DMS79 treated with DMSO at 0.1 percent for 48 hours (cell line): ENCODE measurements at regions not wholly inside any gene's neighbourhood (a gene's known extent, or its start where the extent isn't known, plus 50 kb on each side); places are given as distances from the start of the nearest gene placed in this dataset.
"Not testable (repeated sequence)": the region's sequence is repeated elsewhere in the genome, so short reads cannot be mapped to it uniquely, and the experiment has no call there.

Experiments used
- DNase-seq: peaks from one replicate; lab custom pipeline; 2025; lab: John Stamatoyannopoulos, UW

DNA sequence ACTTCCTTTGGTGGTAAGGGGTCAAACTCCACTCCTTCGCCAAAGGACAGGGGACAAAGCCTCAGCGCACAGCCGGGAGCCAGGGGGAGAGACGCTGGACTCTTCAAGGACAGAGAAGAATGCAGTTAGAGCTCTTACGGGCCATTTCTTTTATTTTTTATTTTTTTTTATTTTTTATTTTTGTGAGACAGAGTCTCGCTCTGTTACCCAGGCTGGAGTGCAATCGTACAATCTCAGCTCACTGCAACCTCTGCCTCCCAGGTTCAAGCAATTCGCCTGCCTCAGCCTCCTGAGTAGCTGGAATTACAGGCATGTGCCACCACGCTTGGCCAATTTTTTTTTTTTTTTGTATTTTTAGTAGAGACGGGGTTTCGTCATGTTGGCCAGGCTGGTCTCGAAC is 93.2 kb upstream of the RPH3AL start, which contains the start of gene RFLNB:
RFLNB (minus strand) TSS at position 101 of the 400 bp plus-strand sequence.
- not testable (repeated sequence) for DNase-seq

DNA sequence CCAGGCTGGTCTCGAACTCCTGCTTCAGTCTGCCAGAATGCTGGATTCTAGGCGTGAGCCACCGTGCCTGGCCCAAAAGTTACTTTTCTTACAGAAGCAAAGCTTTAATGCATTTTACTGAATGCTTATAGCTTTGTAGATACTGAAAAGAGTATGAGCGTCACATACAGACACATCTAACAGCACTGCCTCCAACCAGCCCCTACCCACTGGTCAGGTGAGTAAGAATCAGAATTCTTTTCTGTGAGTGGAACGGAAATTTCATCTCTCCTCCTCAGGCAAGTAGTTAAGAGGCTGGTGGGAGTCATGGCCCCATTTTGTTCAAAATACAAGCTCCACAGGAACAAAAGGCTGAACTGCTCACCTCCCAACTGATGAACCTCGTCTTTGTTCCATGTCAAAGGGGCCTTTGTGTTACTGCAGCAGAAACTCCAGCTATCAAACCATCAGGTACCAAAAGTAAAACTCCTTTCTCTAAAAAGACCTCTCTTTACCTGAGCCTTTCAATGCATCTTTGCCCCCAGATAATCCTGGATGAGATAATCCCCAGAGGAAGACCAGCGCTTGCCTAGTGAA is 92.4 kb upstream of the RPH3AL start:
- no peak for DNase-seq

- no peak for DNase-seq
Observed at GRCh38 chr17:443109-443508, 90.5 kb upstream of the RPH3AL start.

DNA sequence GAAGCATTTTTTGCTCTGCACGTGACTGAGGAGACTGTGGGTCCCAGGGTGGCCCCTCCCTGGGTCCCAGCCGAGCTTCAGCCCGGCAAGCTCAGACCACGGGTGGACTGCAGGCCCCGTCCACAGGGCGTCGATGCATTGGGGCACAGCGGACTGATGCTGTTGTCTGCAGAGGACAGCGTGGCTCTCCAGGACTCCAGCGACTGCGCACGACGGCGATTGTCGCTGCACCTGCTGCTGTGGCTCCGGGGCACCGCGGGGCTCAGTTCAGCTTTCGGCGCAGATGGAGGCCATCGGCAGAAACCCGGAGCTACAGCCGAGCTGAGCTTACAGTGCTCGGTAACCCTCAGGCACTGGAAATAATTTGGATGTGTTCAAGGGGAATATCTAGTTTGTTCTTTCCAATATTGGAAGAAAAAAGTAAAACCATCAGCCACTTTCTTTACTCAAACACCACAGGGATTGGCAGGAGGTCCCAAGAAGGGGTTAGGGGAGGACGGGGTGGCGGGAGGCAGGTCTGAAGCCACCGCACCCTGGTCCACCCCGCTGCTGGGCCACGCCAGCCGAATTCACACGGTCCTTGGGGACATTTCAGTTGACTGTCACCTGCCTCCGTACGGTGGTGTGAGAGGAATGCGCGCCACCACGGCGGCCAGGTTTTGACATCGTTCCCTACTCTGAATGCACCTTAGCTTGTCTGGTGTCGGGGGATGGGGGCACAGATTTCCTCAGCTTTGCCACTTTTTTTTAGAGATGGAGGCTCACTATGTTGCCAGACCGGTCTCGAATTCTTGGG is 88.7 kb upstream of the RPH3AL start:
- DNase-seq, result no peak

- no peak for DNase-seq
Observed at GRCh38 chr17:438191-438590, 85.6 kb upstream of the RPH3AL start.

- DNase-seq, result no peak
Observed at GRCh38 chr17:437545-437944, 84.9 kb upstream of the RPH3AL start.

- DNase-seq, result no peak
Observed at GRCh38 chr17:436571-436970, 84.0 kb upstream of the RPH3AL start.

DNA sequence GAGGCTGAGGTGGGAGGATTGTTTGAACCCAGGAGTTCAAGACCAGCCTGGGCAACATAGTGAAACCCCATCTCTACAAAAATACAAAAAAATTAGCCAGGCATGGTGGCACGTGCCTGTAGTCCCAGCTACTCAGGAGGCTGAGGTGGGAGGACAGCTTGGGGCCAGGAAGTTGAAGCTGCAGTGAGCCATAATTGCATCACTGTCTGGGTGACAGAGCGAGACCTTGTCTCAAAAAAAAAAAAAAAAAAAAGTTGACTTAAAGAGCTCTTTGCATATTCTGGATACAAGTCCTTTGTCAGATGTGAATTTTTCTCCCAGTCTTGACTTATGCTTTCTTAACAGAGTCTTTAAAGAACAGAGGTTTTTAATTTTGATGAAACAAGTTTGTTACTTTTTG is 79.9 kb upstream of the RPH3AL start:
- DNase-seq, result not testable (repeated sequence)

DNA sequence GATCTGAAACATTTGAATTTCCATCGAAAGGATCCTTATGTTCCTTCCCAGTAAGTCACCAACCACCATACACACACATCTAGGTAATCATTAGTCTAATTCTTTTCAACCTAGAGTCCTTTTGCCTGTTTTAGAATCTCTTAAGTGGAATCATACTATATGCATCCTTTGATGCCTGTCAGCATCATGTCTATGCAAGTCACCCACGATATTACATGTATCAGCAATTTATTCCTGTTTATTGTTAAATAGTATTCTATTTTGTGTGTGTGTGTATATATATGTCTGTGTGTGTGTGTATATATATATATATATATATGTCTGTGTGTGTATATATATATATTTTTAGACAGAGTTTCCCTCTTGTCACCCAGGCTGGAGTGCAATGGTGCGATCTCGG is 78.9 kb upstream of the RPH3AL start:
- no peak for DNase-seq

GRCh38 chr17:429589-429988 is 77.0 kb upstream of the RPH3AL start:
- no peak for DNase-seq

- DNase-seq, result no peak
Observed at GRCh38 chr17:428414-428813, 75.8 kb upstream of the RPH3AL start.

DNA sequence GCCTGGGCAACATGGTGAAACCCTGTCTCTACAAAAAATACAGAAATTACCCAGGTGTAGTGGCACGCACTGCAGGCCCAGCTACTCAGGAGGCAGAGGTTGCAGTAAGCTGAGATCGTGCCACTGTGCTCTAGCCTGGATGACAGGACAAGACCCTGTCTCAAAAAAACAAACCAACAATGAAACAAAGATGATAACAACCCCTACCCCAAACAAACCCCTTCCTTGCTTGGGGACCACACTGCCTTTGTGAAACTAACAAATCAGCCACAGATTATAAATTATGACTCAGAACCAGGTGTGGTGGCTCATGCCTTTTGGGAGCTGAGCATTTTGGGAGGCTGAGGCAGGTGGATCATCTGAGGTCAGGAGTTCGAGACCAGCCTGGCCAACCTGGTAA is 75.3 kb upstream of the RPH3AL start:
- no peak for DNase-seq

- no peak for DNase-seq
Observed at GRCh38 chr17:427327-427726, 74.7 kb upstream of the RPH3AL start.

GRCh38 chr17:422196-422930 is 69.8 kb upstream of the RPH3AL start:
- no peak for DNase-seq

GRCh38 chr17:420479-421175 is 68.0 kb upstream of the RPH3AL start:
- no peak for DNase-seq

GRCh38 chr17:419073-419735 is 66.6 kb upstream of the RPH3AL start:
- no peak for DNase-seq

DNA sequence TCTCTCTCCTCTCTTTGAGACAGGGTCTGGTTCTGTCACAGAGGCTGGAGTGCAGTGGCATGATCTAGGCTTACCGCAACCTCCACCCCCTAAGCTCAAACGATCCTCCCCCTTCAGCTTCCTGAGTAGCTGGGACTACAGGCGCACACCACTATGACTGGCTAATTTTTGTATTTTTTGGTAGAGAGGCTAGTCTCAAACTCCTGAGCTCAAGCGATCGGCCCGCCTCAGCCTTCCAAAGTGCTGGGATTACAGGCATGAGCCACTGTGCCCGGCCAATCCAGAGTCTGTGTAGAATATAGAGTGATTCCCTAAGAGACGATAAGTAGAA is 65.8 kb upstream of the RPH3AL start:
- no peak for DNase-seq

DNA sequence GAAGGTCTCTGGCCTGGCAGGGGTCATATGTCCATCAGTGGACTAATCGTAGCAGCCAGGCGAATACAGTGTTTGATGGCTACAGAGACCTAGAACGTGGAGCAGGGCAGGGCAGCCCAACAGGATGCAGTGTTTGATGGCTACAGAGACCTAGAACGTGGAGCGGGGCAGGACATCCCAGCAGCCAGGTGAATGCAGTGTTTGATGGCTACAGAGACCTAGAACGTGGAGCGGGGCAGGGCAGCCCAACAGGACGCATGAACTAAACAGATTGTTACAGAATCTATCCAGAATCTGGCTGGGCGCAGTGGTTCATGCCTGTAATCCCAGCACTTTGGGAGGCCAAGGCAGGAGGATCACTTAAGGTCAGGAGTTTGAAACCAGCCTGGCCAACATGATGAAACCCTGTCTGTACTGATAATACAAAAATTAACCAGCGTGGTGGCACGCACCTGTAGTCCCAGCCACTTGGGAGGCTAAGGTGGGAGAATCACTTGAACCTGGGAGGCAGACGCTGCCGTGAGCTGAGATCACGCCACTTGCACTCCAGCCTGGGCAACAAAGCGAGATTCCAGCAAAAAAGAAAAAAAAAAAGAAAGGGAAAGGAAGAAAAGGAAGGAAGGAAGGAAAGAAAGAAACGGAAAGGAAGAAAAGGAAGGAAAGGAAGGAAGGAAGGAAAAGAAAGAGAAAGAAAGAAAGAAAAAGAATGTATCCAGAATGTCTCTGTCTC is 65.2 kb upstream of the RPH3AL start:
- no peak for DNase-seq

GRCh38 chr17:416293-417206 is 63.9 kb upstream of the RPH3AL start:
- DNase-seq, result no peak

DNA sequence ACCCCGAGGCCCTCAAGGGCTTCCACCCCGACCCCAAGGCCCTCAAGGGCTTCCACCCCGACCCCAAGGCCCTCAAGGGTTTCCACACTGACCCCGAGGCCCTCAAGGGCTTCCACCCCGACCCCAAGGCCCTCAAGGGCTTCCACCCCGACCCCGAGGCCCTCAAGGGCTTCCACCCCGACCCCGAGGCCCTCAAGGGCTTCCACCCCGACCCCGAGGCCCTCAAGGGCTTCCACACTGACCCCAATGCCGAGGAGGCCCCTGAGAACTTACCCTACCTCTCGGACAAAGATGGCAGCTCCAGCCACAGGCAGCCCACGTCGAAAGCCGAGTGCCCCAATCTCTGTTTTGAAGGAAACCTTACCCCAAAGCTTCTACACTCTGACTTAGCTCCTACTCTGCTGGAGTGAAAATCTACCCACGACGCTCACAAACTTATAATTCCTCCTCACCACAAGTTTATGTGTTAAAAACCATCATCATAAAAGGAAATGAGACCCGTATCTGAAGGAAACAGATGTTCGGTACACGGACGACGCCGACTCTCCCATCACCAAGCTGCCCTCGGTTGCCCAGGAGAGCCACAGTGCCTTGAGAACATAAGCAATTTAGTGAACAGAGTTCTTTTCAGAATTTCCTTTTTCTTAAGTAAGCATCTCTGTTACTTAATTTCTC is 61.2 kb upstream of the RPH3AL start:
- no peak for DNase-seq
